ENCODE measurements at regions not wholly inside any gene's neighbourhood (a gene's known extent, or its start where the extent isn't known, plus 50 kb on each side); places are given as distances from the start of the nearest gene placed in this dataset.

DNA sequence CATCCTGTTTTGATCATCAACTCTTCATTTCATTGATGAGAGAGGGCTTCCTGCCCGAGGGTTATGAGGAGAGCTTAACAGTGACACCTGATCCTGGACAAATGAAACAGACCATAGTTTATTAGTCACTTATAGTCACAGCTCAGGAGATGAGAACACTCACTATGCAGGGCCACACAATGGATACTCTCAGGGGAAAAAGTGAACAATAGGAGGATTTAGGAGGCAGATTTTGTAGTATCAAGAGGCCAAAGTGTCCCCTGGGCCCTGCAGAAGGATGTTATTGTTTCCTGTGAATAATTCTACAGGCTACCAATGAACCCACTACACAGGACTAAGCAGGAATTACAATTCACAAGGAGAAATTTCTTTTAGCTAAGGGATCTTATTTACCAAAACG, 772.8 kb upstream of the MAN1A1 start:
- TF ChIP-seq POLR2A (IDR thresholded peaks at IDR 0.05), result no peak
- TF ChIP-seq, protein P1, sequence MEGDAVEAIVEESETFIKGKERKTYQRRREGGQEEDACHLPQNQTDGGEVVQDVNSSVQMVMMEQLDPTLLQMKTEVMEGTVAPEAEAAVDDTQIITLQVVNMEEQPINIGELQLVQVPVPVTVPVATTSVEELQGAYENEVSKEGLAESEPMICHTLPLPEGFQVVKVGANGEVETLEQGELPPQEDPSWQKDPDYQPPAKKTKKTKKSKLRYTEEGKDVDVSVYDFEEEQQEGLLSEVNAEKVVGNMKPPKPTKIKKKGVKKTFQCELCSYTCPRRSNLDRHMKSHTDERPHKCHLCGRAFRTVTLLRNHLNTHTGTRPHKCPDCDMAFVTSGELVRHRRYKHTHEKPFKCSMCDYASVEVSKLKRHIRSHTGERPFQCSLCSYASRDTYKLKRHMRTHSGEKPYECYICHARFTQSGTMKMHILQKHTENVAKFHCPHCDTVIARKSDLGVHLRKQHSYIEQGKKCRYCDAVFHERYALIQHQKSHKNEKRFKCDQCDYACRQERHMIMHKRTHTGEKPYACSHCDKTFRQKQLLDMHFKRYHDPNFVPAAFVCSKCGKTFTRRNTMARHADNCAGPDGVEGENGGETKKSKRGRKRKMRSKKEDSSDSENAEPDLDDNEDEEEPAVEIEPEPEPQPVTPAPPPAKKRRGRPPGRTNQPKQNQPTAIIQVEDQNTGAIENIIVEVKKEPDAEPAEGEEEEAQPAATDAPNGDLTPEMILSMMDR (IDR thresholded peaks at IDR 0.05), result no peak

Data from lower leg skin (tissue), 3 donors.